Trophoblast cell (in vitro differentiated cells and primary cell): ENCODE measurements at regions not wholly inside any gene's neighbourhood (a gene's known extent, or its start where the extent isn't known, plus 50 kb on each side); places are given as distances from the start of the nearest gene placed in this dataset.
A peak's percentile ranks its signal among the peaks of the same experiment; 100 is the strongest.

Experiments used
- DNase-seq, 2 donors: peaks; one replicate each; pipeline ENCODE4 v3.0.0-alpha.2; 2016
- H2AFZ ChIP-seq: 2 replicates; pipeline ENCODE4 v1.6.1; 2013; ENCODE audit warnings: low read length, moderate library complexity, mild to moderate bottlenecking; ENCODE audit not compliant: insufficient read depth, poor library complexity
- H2AK5ac ChIP-seq: 2 replicates; pipeline ENCODE4 v1.6.1; 2013; ENCODE audit warnings: mild to moderate bottlenecking, low read length
- H2BK120ac ChIP-seq: 2 replicates; pipeline ENCODE4 v1.6.1; 2013; ENCODE audit warnings: low read length, mild to moderate bottlenecking, moderate library complexity; ENCODE audit not compliant: insufficient read depth, poor library complexity
- H2BK12ac ChIP-seq: 2 replicates; pipeline ENCODE4 v1.6.1; 2013; ENCODE audit warnings: mild to moderate bottlenecking, low read length, moderate library complexity
- H2BK5ac ChIP-seq: 2 replicates; pipeline ENCODE4 v1.6.1; 2013; ENCODE audit warnings: low read length, low read depth, moderate library complexity, mild to moderate bottlenecking; ENCODE audit not compliant: poor library complexity
- H3K14ac ChIP-seq: 2 replicates; pipeline ENCODE4 v1.6.1; 2013; ENCODE audit warnings: mild to moderate bottlenecking, low read length
- H3K18ac ChIP-seq: 2 replicates; pipeline ENCODE4 v1.6.1; 2013; ENCODE audit warnings: mild to moderate bottlenecking, low read length
- H3K23ac ChIP-seq: 2 replicates; pipeline ENCODE4 v1.6.1; 2013; ENCODE audit warnings: low read length
- H3K27ac ChIP-seq: 2 replicates; pipeline ENCODE4 v1.5.1; 2013; ENCODE audit warnings: low read depth, mild to moderate bottlenecking, inconsistent platforms, low read length, moderate library complexity
- H3K27me3 ChIP-seq: 2 replicates; pipeline ENCODE4 v1.6.1; 2013; ENCODE audit warnings: inconsistent platforms, mild to moderate bottlenecking, low read length, moderate library complexity; ENCODE audit not compliant: insufficient read depth
- H3K36me3 ChIP-seq, 2 experiments: 1 replicate in 1 of 2; 2 replicates in 1 of 2; pipeline ENCODE4 v1.6.1; 2013; ENCODE audit warnings: low read length in 2 of 2, mild to moderate bottlenecking in 2 of 2, moderate library complexity in 1 of 2; ENCODE audit not compliant: insufficient read depth in 2 of 2, control insufficient read depth in 1 of 2
- H3K4ac ChIP-seq: 2 replicates; pipeline ENCODE4 v1.6.1; 2013; ENCODE audit warnings: low read depth, mild to moderate bottlenecking, low read length, moderate library complexity
- H3K4me1 ChIP-seq, 2 experiments: 1 replicate in 1 of 2; 2 replicates in 1 of 2; pipeline ENCODE4 v1.6.1; 2013; ENCODE audit warnings: low read length in 2 of 2, mild to moderate bottlenecking in 2 of 2, moderate library complexity in 1 of 2; ENCODE audit not compliant: insufficient read depth in 2 of 2, control insufficient read depth in 1 of 2
- H3K4me2 ChIP-seq: 2 replicates; pipeline ENCODE4 v1.6.1; 2013; ENCODE audit warnings: inconsistent platforms, mild to moderate bottlenecking, low read length, moderate library complexity
- H3K4me3 ChIP-seq: 2 replicates; pipeline ENCODE4 v1.5.1; 2013; ENCODE audit warnings: mild to moderate bottlenecking, low read depth, low read length, inconsistent platforms
- H3K79me1 ChIP-seq: one replicate; pipeline ENCODE4 v1.6.1; 2013; ENCODE audit warnings: low read length
- H3K79me2 ChIP-seq: 2 replicates; pipeline ENCODE4 v1.6.1; 2013; ENCODE audit warnings: low read length, mild to moderate bottlenecking; ENCODE audit not compliant: control insufficient read depth, insufficient read depth, poor library complexity
- H3K9ac ChIP-seq: 2 replicates; pipeline ENCODE4 v1.6.1; 2013; ENCODE audit warnings: mild to moderate bottlenecking, low read length
- H3K9me3 ChIP-seq: 2 replicates; pipeline ENCODE4 v1.6.1; 2013; ENCODE audit warnings: low read depth, mild to moderate bottlenecking, control low read depth, inconsistent platforms, low read length; ENCODE audit not compliant: insufficient read depth
- H4K12ac ChIP-seq: 2 replicates; pipeline ENCODE4 v1.6.1; 2013; ENCODE audit warnings: low read depth, mild to moderate bottlenecking, low read length, moderate library complexity
- H4K8ac ChIP-seq: 2 replicates; pipeline ENCODE4 v1.6.1; 2013; ENCODE audit warnings: low read depth, mild to moderate bottlenecking, low read length, moderate library complexity
- H4K91ac ChIP-seq: one replicate; pipeline ENCODE4 v1.6.1; 2013; ENCODE audit warnings: low read depth, mild to moderate bottlenecking, low read length, moderate library complexity
- WGBS: extraction: QIAGEN DNeasy Blood & Tissue Kit; methylation state at CpG from one replicate; pipeline ENCODE4 v1.1.7; 2013; ENCODE audit warnings: missing lambda C conversion rate; ENCODE audit not compliant: insufficient read length, insufficient coverage; ENCODE audit errors: extremely low coverage; 5-methylcytosine and 5-hydroxymethylcytosine counted together

DNA sequence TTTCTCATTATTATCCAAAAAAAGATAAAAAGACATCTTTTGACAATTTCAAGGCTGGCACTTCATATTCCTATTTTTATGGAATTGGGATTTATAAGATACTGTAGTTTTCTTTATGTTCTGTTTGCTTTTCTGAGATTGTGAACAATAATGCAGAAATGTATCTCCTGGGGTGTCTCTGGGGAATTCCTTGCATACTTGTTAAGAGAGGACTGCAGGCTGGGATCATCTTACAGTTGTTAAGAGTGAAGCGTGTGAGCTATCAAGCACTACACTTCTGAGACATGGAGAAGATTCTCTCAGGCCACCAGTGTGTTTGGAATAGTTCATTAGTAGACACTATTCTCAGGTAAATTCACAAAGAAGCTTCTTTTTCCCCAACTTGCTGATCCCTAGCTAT lies 963.3 kb upstream of the GJE1 start:
- Histone ChIP-seq H3K23ac (no peak overlapping the region), H3K9ac (no peak overlapping the region), H2BK120ac (no peak overlapping the region), H2AFZ (no peak overlapping the region), H3K79me1 (peaks cover 3% of the 10 kb centered on the region), H3K14ac (no peak overlapping the region), H3K4ac (no peak overlapping the region), H3K4me1 (no peaks in the 10 kb centered on the region), H2BK12ac (no peak overlapping the region), H3K4me3 (no peak overlapping the region), H3K18ac (no peak overlapping the region), H3K27ac (no peak overlapping the region), H4K91ac (no peak overlapping the region), H2AK5ac (no peak overlapping the region), H2BK5ac (no peak overlapping the region), H3K36me3 (no peaks in the 10 kb centered on the region), H3K27me3 (no peaks in the 10 kb centered on the region), H3K4me2 (no peak overlapping the region), H3K9me3 (no peaks in the 10 kb centered on the region), H4K12ac (no peak overlapping the region), H4K8ac (no peak overlapping the region), H3K79me2 (no peaks in the 10 kb centered on the region)
- DNase-seq = no peak
- WGBS = no CpG with 5 or more reads among the region's 1 CpG

DNA sequence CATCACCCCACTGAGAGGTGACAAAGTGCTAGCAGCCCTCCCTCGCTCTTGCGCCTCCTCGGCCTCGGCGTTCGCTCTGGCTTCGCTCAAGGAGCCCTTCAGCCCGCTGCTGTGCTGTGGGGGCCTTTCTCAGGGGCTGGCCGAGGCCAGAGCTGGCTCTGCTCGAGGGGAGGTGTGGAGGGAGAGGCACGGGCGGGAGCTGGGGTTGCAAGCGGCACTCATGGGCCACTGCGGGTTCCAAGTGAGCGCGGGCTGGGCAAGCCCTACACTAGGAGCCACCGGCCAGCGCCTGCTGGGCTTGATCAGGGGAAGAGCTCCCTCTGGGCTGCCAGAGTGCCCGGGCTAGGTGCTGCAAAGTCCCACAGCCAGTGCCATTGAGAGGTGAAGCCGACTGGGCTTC lies 964.8 kb upstream of the GJE1 start:
- no peak overlapping the region for H3K14ac ChIP-seq
- no peaks in the 10 kb centered on the region for H3K9me3 ChIP-seq
- H2BK5ac ChIP-seq = no peak overlapping the region
- H3K79me2 ChIP-seq = no peaks in the 10 kb centered on the region
- H3K79me1 ChIP-seq = peaks cover 4% of the 10 kb centered on the region
- H3K18ac ChIP-seq = no peak overlapping the region
- no peaks in the 10 kb centered on the region for H3K36me3 ChIP-seq
- no peak overlapping the region for H4K8ac ChIP-seq
- no peaks in the 10 kb centered on the region for H3K27me3 ChIP-seq
- peak overlapping the region; percentile 58 for H4K91ac ChIP-seq
- no peaks in the 10 kb centered on the region for H3K4me1 ChIP-seq
- no peak overlapping the region for H2AFZ ChIP-seq
- no CpG with 5 or more reads among the region's 20 CpGs for WGBS
- no peak overlapping the region for H2AK5ac ChIP-seq
- H2BK12ac ChIP-seq = peak overlapping the region; percentile 84
- H3K4ac ChIP-seq = no peak overlapping the region
- no peak overlapping the region for H3K23ac ChIP-seq
- no peak overlapping the region for H3K27ac ChIP-seq
- no peak overlapping the region for H3K4me3 ChIP-seq
- H4K12ac ChIP-seq = no peak overlapping the region
- H2BK120ac ChIP-seq = peak overlapping the region; percentile 68
- H3K4me2 ChIP-seq = no peak overlapping the region
- DNase-seq = no peak
- no peak overlapping the region for H3K9ac ChIP-seq

DNA sequence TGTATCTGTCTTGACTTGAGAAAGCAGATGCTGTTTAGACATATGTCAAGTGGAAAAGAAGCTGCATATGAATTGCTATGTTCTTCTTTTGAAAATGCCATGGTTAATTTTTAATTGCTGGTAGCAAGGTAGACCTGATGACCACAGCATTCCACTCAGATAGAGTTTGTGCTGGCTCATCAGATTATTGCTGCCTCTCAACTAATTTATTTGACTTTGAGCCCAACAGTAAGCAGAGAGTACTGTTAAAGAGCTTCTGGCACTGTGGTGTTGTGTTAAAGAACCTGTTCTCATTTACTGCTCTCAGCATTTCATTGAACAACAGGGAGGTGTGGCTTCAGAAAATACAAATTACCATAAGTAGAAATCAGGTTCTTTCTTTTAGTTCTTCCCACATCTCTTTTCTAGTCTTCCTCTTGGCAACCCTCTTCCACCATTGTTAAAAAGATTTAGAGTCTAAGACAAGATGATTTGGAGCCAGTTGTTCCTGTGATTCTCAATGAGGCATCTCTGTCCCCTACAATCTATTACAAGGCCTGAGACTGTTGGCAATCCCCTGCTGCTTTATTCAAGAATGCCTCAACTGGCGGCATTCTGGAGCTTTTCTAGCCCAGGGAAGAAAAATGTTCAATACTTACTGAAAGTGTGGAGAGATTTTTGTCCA lies 967.6 kb upstream of the GJE1 start:
- no CpG with 5 or more reads among the region's 1 CpG for WGBS
- no peak overlapping the region for H3K4ac ChIP-seq
- no peaks in the 10 kb centered on the region for H3K36me3 ChIP-seq
- no peak overlapping the region for H3K4me2 ChIP-seq
- no peak overlapping the region for H3K4me3 ChIP-seq
- H4K12ac ChIP-seq = no peak overlapping the region
- no peaks in the 10 kb centered on the region for H3K79me2 ChIP-seq
- DNase-seq = no peak
- H3K14ac ChIP-seq = no peak overlapping the region
- H3K79me1 ChIP-seq = peaks cover 4% of the 10 kb centered on the region
- no peak overlapping the region for H2BK120ac ChIP-seq
- no peak overlapping the region for H2BK12ac ChIP-seq
- H3K27ac ChIP-seq = no peak overlapping the region
- H3K9me3 ChIP-seq = no peaks in the 10 kb centered on the region
- H3K9ac ChIP-seq = no peak overlapping the region
- no peaks in the 10 kb centered on the region for H3K4me1 ChIP-seq
- H3K27me3 ChIP-seq = no peaks in the 10 kb centered on the region
- no peak overlapping the region for H4K8ac ChIP-seq
- no peak overlapping the region for H3K23ac ChIP-seq
- no peak overlapping the region for H3K18ac ChIP-seq
- no peak overlapping the region for H4K91ac ChIP-seq
- no peak overlapping the region for H2AK5ac ChIP-seq
- H2AFZ ChIP-seq = no peak overlapping the region
- no peak overlapping the region for H2BK5ac ChIP-seq

DNA sequence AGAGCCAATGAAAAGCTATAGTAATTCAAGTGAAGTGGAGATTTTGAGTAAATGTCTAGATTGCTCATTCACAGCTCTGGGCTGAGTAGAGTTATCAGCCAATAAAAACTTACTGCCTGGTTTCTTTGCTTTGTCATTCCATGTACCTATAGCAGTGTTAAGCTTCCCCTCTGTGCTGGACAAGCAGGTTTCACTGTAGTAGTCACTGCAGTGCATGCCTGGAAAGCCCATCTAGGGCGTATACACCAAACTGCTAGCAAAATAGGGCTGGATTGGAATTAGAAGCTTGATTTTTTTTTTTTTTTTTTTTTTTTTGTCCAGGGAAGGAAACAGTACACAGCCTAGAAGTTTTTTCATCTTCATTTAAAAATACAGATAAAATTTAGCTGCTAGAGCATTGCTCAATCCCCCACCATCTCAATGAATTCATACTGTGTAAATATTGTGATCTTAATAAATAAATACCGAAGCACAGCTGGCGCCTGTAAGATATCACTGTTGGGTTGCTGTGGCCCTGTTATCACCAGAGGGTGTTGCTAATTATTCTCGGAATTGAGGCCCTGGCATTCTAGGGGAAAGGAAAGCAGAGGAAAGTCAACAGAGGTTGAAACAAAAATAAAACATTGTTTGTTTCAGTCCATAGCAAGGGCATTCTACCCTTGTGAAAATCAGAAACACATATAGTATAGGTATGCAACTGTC lies 968.5 kb upstream of the GJE1 start:
- Histone ChIP-seq H4K8ac (no peak overlapping the region), H3K18ac (no peak overlapping the region), H3K14ac (no peak overlapping the region), H4K12ac (no peak overlapping the region), H3K36me3 (no peaks in the 10 kb centered on the region), H2BK12ac (no peak overlapping the region), H3K79me1 (peaks cover 4% of the 10 kb centered on the region), H3K4me3 (no peak overlapping the region), H3K9ac (no peak overlapping the region), H3K79me2 (no peaks in the 10 kb centered on the region), H2BK5ac (no peak overlapping the region), H2AFZ (no peak overlapping the region), H4K91ac (no peak overlapping the region), H3K27me3 (no peaks in the 10 kb centered on the region), H3K4me2 (no peak overlapping the region), H2BK120ac (no peak overlapping the region), H3K9me3 (no peaks in the 10 kb centered on the region), H3K4ac (no peak overlapping the region), H3K27ac (no peak overlapping the region), H2AK5ac (no peak overlapping the region), H3K4me1 (no peaks in the 10 kb centered on the region), H3K23ac (no peak overlapping the region)
- DNase-seq = peak; percentile 64 to 82
- WGBS = no CpG with 5 or more reads among the region's 4 CpGs
